Loucy (cell line): ENCODE measurements at regions not wholly inside any gene's neighbourhood (a gene's known extent, or its start where the extent isn't known, plus 50 kb on each side); places are given as distances from the start of the nearest gene placed in this dataset.
"Not testable (repeated sequence)": the region's sequence is repeated elsewhere in the genome, so short reads cannot be mapped to it uniquely, and the experiment has no call there.

Experiments
- H2AFZ ChIP-seq: fragments of 200-600 bp; sonication (generic); 2 replicates; pipeline ENCODE4 v1.6.0; 2016; ENCODE audit warnings: antibody characterized with exemption, mild to moderate bottlenecking, low read length, moderate library complexity
- H3F3A ChIP-seq: fragments of 200-600 bp; 2 replicates; pipeline ENCODE4 v1.6.0; 2016; ENCODE audit warnings: antibody characterized with exemption, low read depth, mild to moderate bottlenecking
- H3K27me3 ChIP-seq: fragments of 200-600 bp; sonication (generic); 2 replicates; pipeline ENCODE4 v1.6.1; 2014; ENCODE audit warnings: low read length, mild to moderate bottlenecking; ENCODE audit not compliant: insufficient read depth, poor library complexity, severe bottlenecking
- H3K36me3 ChIP-seq: fragments of 200-600 bp; sonication (generic); 2 replicates; pipeline ENCODE4 v1.6.1; 2016; ENCODE audit warnings: low read length; ENCODE audit not compliant: insufficient read depth
- H3K4me1 ChIP-seq: fragments of 200-600 bp; sonication (generic); 2 replicates; pipeline ENCODE4 v1.5.1; 2014; ENCODE audit warnings: low read length, mild to moderate bottlenecking; ENCODE audit not compliant: insufficient read depth, poor library complexity, severe bottlenecking
- H3K4me2 ChIP-seq: fragments of 200-600 bp; sonication (generic); 2 replicates; pipeline ENCODE4 v1.6.0; 2014; ENCODE audit warnings: antibody characterized with exemption, low read length, low read depth, mild to moderate bottlenecking; ENCODE audit not compliant: poor library complexity, severe bottlenecking
- H3K4me3 ChIP-seq: fragments of 200-600 bp; sonication (generic); 2 replicates; pipeline ENCODE4 v1.5.1; 2014; ENCODE audit warnings: low read length, mild to moderate bottlenecking, mixed read lengths; ENCODE audit not compliant: poor library complexity, severe bottlenecking
- H3K79me2 ChIP-seq: fragments of 200-600 bp; sonication (generic); 2 replicates; pipeline ENCODE4 v1.6.1; 2014; ENCODE audit warnings: low read length; ENCODE audit not compliant: insufficient read depth
- H3K9ac ChIP-seq: fragments of 200-600 bp; sonication (generic); 2 replicates; pipeline ENCODE4 v1.6.0; 2014; ENCODE audit warnings: mild to moderate bottlenecking, low read depth, low read length, moderate library complexity; ENCODE audit not compliant: poor library complexity, severe bottlenecking
- H3K9me2 ChIP-seq: fragments of 200-600 bp; sonication (generic); replicated peaks from 2 replicates; pipeline ENCODE4 v1.6.1; 2016; ENCODE audit warnings: low read depth, low read length, mixed read lengths
- H3K9me3 ChIP-seq: fragments of 200-600 bp; sonication (generic); 2 replicates; pipeline ENCODE4 v1.6.1; 2014; ENCODE audit warnings: mild to moderate bottlenecking, antibody characterized with exemption, low read length, low read depth; ENCODE audit not compliant: insufficient read depth
- H4K20me1 ChIP-seq: fragments of 200-600 bp; sonication (generic); 2 replicates; pipeline ENCODE4 v1.6.0; 2014; ENCODE audit warnings: antibody characterized with exemption, low read length, mild to moderate bottlenecking; ENCODE audit not compliant: insufficient read depth, poor library complexity, severe bottlenecking
- EZH2phosphoT487 ChIP-seq: fragments of 200-600 bp; IDR thresholded peaks from 2 replicates; pipeline ENCODE4 v1.6.1; 2018; ENCODE audit warnings: antibody characterized with exemption, mild to moderate bottlenecking, moderate library complexity, borderline replicate concordance
- TF ChIP-seq, protein P1 (sequence below): fragments of 200-600 bp; sonication (generic); conservative IDR thresholded peaks from 2 replicates; pipeline ENCODE4 v1.5.1; 2014; ENCODE audit warnings: mild to moderate bottlenecking, antibody characterized with exemption, low read length

DNA sequence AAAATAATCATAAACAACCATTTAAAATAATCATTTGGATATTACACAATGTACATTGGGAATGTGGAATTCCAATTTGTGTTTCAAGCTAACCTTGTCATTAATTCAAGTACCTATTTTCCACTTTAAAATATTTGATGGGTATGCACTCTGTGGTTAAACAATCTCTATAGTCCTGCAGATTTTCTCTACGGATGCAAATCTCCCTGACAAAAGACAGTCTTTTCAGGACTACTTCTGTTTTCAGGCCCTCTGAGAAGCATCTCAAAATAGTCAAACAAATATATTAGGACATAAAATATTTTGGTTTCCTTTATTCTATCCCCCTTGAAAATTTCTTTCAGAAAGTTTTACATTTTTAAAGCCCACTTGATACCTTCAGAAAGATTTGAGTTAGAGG, 735.6 kb upstream of the MBL2 start:
- Histone ChIP-seq H2AFZ (no peak overlapping the region), H3K79me2 (no peaks in the 10 kb centered on the region), H3K4me3 (no peak overlapping the region), H3F3A (no peaks in the 10 kb centered on the region), H3K4me1 (no peaks in the 10 kb centered on the region), H3K9ac (no peak overlapping the region), H3K27me3 (no peaks in the 10 kb centered on the region), H3K4me2 (no peak overlapping the region), H3K9me3 (no peaks in the 10 kb centered on the region), H3K9me2 (no peaks in the 10 kb centered on the region), H4K20me1 (no peaks in the 10 kb centered on the region), H3K36me3 (no peaks in the 10 kb centered on the region)
- TF ChIP-seq, protein P1, sequence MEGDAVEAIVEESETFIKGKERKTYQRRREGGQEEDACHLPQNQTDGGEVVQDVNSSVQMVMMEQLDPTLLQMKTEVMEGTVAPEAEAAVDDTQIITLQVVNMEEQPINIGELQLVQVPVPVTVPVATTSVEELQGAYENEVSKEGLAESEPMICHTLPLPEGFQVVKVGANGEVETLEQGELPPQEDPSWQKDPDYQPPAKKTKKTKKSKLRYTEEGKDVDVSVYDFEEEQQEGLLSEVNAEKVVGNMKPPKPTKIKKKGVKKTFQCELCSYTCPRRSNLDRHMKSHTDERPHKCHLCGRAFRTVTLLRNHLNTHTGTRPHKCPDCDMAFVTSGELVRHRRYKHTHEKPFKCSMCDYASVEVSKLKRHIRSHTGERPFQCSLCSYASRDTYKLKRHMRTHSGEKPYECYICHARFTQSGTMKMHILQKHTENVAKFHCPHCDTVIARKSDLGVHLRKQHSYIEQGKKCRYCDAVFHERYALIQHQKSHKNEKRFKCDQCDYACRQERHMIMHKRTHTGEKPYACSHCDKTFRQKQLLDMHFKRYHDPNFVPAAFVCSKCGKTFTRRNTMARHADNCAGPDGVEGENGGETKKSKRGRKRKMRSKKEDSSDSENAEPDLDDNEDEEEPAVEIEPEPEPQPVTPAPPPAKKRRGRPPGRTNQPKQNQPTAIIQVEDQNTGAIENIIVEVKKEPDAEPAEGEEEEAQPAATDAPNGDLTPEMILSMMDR = no peak
- TF ChIP-seq EZH2phosphoT487 = no peak

DNA sequence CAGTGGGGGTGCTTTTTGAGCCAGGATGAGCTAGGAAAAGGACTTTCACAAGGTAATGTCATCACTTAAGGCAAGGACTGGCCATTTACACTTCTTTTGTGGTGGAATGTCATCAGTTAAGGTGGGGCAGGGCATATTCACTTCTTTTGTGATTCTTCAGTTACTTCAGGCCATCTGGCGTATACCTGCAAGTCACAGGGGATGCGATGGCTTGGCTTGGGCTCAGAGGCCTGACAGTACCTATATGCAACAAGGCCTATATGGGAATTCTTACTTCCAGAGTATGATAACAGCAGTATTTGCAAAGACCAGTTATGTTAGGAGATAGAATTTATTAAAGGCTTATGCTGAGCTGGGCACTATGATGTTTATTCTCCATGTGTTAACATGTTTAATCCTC, 731.9 kb upstream of the MBL2 start:
- not testable (repeated sequence) for H3K9me3 ChIP-seq, H3K4me1 ChIP-seq, H3F3A ChIP-seq, H3K9me2 ChIP-seq, H4K20me1 ChIP-seq, H3K27me3 ChIP-seq, H3K4me3 ChIP-seq, H3K79me2 ChIP-seq, H3K9ac ChIP-seq, H2AFZ ChIP-seq, H3K36me3 ChIP-seq, H3K4me2 ChIP-seq

DNA sequence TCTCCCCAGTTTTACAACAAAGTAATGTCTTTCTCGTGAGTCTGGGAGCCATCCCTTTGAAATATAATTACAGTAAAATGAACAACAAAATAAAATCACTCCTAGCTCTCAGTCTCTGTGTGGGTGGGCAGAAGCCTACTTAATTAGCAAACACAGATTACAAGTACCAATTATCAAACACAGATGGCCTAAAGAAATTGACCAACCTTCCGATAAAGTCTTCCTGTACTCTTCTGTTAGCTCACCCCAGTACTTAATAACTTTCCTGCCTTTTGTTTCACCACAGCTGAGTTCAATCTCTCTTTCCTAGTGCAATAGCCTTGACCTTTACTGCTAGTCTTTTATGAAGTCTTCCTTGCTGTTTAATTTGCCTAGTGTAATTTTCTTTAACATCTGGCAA, 719.2 kb upstream of the MBL2 start:
- Histone ChIP-seq H3K9me3 (no peaks in the 10 kb centered on the region), H4K20me1 (no peaks in the 10 kb centered on the region), H3K79me2 (no peaks in the 10 kb centered on the region), H3K4me1 (no peaks in the 10 kb centered on the region), H3K9me2 (no peaks in the 10 kb centered on the region), H3K36me3 (no peaks in the 10 kb centered on the region), H2AFZ (no peak overlapping the region), H3K27me3 (no peaks in the 10 kb centered on the region), H3K4me2 (no peak overlapping the region), H3K9ac (no peak overlapping the region), H3F3A (no peaks in the 10 kb centered on the region), H3K4me3 (no peak overlapping the region)
- no peak for TF ChIP-seq EZH2phosphoT487
- TF ChIP-seq, protein P1 = no peak

DNA sequence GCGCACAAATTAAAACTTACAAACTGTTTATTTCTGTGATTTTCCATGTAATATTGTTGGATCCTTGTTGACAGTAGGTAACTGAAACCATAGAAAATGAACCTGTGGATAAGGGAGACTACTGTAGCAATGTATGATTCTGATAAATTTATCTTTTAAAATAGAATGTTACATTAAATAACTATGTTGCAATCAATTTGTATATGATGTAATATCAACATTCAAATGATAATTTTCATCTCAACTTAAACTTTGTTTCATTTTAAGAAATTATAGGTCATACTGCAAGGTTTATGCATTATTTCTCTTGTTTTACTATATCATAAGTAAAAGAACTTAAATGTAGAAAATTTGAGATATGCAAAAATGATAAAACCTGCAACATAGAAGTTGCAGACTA, 718.0 kb upstream of the MBL2 start:
- H3K9me3 ChIP-seq = no peaks in the 10 kb centered on the region
- H3K4me2 ChIP-seq = no peak overlapping the region
- no peak overlapping the region for H3K4me3 ChIP-seq

More for the DNA sequence above, 718.0 kb upstream of the MBL2 start:
- Histone ChIP-seq H3F3A (no peaks in the 10 kb centered on the region), H3K9me2 (no peaks in the 10 kb centered on the region), H3K36me3 (no peaks in the 10 kb centered on the region), H4K20me1 (no peaks in the 10 kb centered on the region), H3K79me2 (no peaks in the 10 kb centered on the region), H3K27me3 (no peaks in the 10 kb centered on the region), H3K9ac (no peak overlapping the region), H3K4me1 (no peaks in the 10 kb centered on the region), H2AFZ (no peak overlapping the region)
- no peak for TF ChIP-seq EZH2phosphoT487
- TF ChIP-seq, protein P1 = no peak
